ENCODE measurements at regions not wholly inside any gene's neighbourhood (a gene's known extent, or its start where the extent isn't known, plus 50 kb on each side); places are given as distances from the start of the nearest gene placed in this dataset.

DNA sequence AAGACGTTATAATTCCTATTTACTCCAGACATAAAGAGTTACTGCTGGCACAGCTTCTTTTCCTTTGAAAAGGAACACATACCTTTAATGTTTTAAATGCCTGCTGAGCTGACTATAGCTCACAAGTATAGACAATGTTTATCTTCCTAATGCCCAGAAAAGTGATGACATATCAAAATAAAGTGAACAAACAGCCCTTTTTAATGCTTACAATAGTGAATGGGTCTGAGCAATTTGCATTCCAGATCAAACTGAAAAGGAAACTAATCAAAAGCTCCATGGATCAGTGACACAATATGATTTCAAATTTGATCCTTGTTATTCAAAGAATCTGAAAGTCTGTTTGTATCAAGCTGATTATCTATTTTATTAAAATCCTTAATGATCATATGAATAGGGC, 233.6 kb upstream of the SEMA3E start:
- TF ChIP-seq EZH2 (IDR thresholded peaks at IDR 0.05) (no peak), POLR2AphosphoS5 (IDR thresholded peaks at IDR 0.05; ENCODE audit: borderline replicate concordance, low read depth, low read length) (no peak), FOXP2 (optimal IDR thresholded peaks at IDR 0.05; ENCODE audit: control extremely low read depth, extremely low read length, insufficient read depth) (no peak)
